PC-9 (cell line): ENCODE measurements at regions not wholly inside any gene's neighbourhood (a gene's known extent, or its start where the extent isn't known, plus 50 kb on each side); places are given as distances from the start of the nearest gene placed in this dataset.

Experiments used
- BruUV-seq: library from RNA; stranded (reverse); fragments of 400-500 nt; replicated peaks from 2 replicates; lab custom pipeline; 2021; lab: Mats Ljungman, UMichigan
- CTCF ChIA-PET: fragments of 300-600 bp; sonication (Branson Sonifier 250); formaldehyde crosslinking; loops from one replicate; lab custom pipeline; 2022; ENCODE audit warnings: antibody characterized with exemption; lab: Charles Lee
- POLR2A ChIA-PET: fragments of 300-600 bp; sonication (Branson Sonifier 250); formaldehyde crosslinking; loops from one replicate; lab custom pipeline; 2022; ENCODE audit warnings: antibody characterized with exemption; ENCODE audit not compliant: unreplicated experiment; lab: Charles Lee
- DNase-seq, 2 experiments: peaks; one replicate each; pipeline versions ENCODE4 v3.0.0 to v3.0.0-alpha.2; 2015 to 2022; ENCODE audit warnings: mixed read lengths in 1 of 2
- H2AFZ ChIP-seq: fragments of 200-600 bp; sonication (generic); 2 replicates; pipeline ENCODE4 v1.8.1; 2017; ENCODE audit warnings: antibody characterized with exemption
- H3F3A ChIP-seq: fragments of 200-600 bp; sonication (generic); 2 replicates; pipeline ENCODE4 v1.8.1; 2017; ENCODE audit warnings: antibody characterized with exemption, mild to moderate bottlenecking, low read depth; ENCODE audit not compliant: insufficient read depth
- H3K27ac ChIP-seq: fragments of 200-600 bp; sonication (generic); 2 replicates; pipeline ENCODE4 v1.6.1; 2016; ENCODE audit warnings: mixed run types
- H3K27me3 ChIP-seq: fragments of 200-600 bp; sonication (generic); 2 replicates; pipeline ENCODE4 v1.6.1; 2016; ENCODE audit warnings: low read depth, mixed run types; ENCODE audit not compliant: insufficient read depth
- H3K36me3 ChIP-seq: fragments of 200-600 bp; sonication (generic); 2 replicates; pipeline ENCODE4 v1.6.1; 2016; ENCODE audit warnings: low read depth, mixed run types
- H3K4me1 ChIP-seq: fragments of 200-600 bp; sonication (generic); replicated peaks from 2 replicates; pipeline ENCODE4 v1.6.1; 2016; ENCODE audit warnings: mixed run types; ENCODE audit not compliant: insufficient read depth
- H3K4me2 ChIP-seq: fragments of 200-600 bp; sonication (generic); 2 replicates; pipeline ENCODE4 v1.6.1; 2017; ENCODE audit warnings: mixed run types
- H3K4me3 ChIP-seq: fragments of 200-600 bp; sonication (generic); 2 replicates; pipeline ENCODE4 v1.6.1; 2016; ENCODE audit warnings: mixed run types
- H3K79me2 ChIP-seq: fragments of 200-600 bp; sonication (generic); 2 replicates; pipeline ENCODE4 v1.6.1; 2017; ENCODE audit warnings: low read depth, mixed run types
- H3K9me2 ChIP-seq: fragments of 200-600 bp; sonication (generic); 2 replicates; pipeline ENCODE4 v1.8.1; 2017; ENCODE audit warnings: mild to moderate bottlenecking; ENCODE audit not compliant: insufficient read depth
- H3K9me3 ChIP-seq: fragments of 200-600 bp; sonication (generic); 2 replicates; pipeline ENCODE4 v1.8.1; 2016; ENCODE audit warnings: low read depth; ENCODE audit not compliant: insufficient read depth
- H4K20me1 ChIP-seq: fragments of 200-600 bp; sonication (generic); 2 replicates; pipeline ENCODE4 v1.8.1; 2017; ENCODE audit not compliant: insufficient read depth
- EZH2 ChIP-seq: fragments of 200-600 bp; sonication (generic); IDR thresholded peaks from 2 replicates; pipeline ENCODE4 v1.8.0; 2017; ENCODE audit warnings: antibody characterized with exemption, low read depth
- intact Hi-C: fragments of 100-400 bp; cut with micrococcal nuclease; formaldehyde crosslinking; loops from one replicate; pipeline ENCODE4 v1.10.0; 2022; ENCODE audit not compliant: unreplicated experiment
- TF ChIP-seq, protein P1 (sequence below): fragments of 200-600 bp; sonication (generic); conservative IDR thresholded peaks from 2 replicates; pipeline ENCODE4 v1.6.1; 2017; ENCODE audit warnings: mixed run types, antibody characterized with exemption, mild to moderate bottlenecking, moderate library complexity

DNA sequence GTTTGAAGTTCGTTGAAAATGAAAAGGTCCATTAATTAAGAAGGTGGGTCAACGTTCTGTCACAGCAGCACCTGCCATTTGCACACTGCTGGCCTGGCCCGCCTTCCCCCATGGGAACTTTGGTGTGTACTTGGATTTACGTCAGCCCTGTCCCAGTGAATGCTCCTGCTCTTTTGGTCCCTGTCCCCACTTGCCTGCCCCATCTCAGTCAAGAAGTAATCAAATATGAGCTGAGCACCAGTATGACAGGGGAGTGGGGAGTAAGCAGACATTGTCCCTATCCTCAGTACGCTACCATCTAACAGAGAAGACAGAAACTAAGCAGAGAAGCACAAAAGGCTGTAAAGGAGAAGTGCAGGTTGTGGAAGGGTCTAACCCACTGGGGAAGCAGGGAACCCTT is 65.1 kb downstream of the SLC4A3 start:
- no peak for DNase-seq
- BruUV-seq, result no TSS peak
- Histone ChIP-seq H3K4me1 (peaks cover 37% of the 10 kb centered on the region), H3F3A (peaks cover 20% of the 10 kb centered on the region), H3K79me2 (no peaks in the 10 kb centered on the region; the same call in 1 of the 2 replicates), H3K27me3 (no peaks in the 10 kb centered on the region), H3K9me2 (no peaks in the 10 kb centered on the region), H2AFZ (no peak overlapping the region), H4K20me1 (no peaks in the 10 kb centered on the region), H3K4me2 (no peak overlapping the region), H3K9me3 (no peaks in the 10 kb centered on the region), H3K27ac (no peak overlapping the region), H3K4me3 (no peak overlapping the region), H3K36me3 (no peaks in the 10 kb centered on the region)
- ChIA-PET CTCF (no interaction called here), POLR2A (no interaction called here)
- TF ChIP-seq, protein P1, sequence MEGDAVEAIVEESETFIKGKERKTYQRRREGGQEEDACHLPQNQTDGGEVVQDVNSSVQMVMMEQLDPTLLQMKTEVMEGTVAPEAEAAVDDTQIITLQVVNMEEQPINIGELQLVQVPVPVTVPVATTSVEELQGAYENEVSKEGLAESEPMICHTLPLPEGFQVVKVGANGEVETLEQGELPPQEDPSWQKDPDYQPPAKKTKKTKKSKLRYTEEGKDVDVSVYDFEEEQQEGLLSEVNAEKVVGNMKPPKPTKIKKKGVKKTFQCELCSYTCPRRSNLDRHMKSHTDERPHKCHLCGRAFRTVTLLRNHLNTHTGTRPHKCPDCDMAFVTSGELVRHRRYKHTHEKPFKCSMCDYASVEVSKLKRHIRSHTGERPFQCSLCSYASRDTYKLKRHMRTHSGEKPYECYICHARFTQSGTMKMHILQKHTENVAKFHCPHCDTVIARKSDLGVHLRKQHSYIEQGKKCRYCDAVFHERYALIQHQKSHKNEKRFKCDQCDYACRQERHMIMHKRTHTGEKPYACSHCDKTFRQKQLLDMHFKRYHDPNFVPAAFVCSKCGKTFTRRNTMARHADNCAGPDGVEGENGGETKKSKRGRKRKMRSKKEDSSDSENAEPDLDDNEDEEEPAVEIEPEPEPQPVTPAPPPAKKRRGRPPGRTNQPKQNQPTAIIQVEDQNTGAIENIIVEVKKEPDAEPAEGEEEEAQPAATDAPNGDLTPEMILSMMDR, result no peak
- no peak for TF ChIP-seq EZH2
- intact Hi-C loops, result no loop called here

DNA sequence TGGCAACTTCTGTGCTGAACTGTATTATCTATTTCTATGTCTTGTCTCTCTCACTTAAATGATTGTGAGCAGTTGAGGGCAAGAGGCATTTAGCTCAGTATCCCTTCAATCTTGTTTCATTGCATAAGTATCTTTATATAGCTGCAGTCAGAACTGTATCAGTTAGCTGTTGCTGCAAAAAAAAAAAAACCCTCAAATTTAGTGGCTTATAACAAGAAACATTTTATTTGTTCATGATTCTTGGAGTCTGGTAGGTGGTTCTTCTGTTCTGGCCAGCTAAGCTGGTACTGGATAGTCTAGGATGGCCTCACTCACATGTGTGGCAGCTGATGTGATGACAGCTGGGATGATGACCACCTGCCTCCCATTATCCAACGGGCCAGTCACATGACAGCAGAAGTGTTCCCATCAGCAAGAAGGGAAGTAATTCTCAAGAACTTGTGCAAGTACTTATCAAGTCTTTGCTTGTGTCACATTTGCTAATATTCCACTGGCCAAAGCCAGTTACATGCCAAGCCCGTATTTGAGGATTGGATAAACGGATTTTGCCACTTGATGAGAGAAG is 67.8 kb downstream of the SLC4A3 start:
- Histone ChIP-seq H3K4me3 (no peak overlapping the region), H3K9me2 (no peaks in the 10 kb centered on the region), H3K4me1 (peaks cover 11% of the 10 kb centered on the region), H3K27ac (no peak overlapping the region), H3K9me3 (no peaks in the 10 kb centered on the region), H2AFZ (no peak overlapping the region), H3F3A (no peaks in the 10 kb centered on the region; the same call in 1 of the 2 replicates), H3K27me3 (no peaks in the 10 kb centered on the region), H3K79me2 (no peaks in the 10 kb centered on the region; the same call in 1 of the 2 replicates), H3K36me3 (no peaks in the 10 kb centered on the region), H3K4me2 (no peak overlapping the region), H4K20me1 (no peaks in the 10 kb centered on the region)
- intact Hi-C loops, result no loop called here
- no TSS peak for BruUV-seq
- ChIA-PET CTCF (interaction anchor here (0.6 kb wide), 1 partner anchor 1606 kb away, joined by 13 read pairs; no protein-coding TSS in a partner anchor), POLR2A (no interaction called here)
- no peak for DNase-seq
- no peak for TF ChIP-seq EZH2
- TF ChIP-seq, protein P1, result no peak

DNA sequence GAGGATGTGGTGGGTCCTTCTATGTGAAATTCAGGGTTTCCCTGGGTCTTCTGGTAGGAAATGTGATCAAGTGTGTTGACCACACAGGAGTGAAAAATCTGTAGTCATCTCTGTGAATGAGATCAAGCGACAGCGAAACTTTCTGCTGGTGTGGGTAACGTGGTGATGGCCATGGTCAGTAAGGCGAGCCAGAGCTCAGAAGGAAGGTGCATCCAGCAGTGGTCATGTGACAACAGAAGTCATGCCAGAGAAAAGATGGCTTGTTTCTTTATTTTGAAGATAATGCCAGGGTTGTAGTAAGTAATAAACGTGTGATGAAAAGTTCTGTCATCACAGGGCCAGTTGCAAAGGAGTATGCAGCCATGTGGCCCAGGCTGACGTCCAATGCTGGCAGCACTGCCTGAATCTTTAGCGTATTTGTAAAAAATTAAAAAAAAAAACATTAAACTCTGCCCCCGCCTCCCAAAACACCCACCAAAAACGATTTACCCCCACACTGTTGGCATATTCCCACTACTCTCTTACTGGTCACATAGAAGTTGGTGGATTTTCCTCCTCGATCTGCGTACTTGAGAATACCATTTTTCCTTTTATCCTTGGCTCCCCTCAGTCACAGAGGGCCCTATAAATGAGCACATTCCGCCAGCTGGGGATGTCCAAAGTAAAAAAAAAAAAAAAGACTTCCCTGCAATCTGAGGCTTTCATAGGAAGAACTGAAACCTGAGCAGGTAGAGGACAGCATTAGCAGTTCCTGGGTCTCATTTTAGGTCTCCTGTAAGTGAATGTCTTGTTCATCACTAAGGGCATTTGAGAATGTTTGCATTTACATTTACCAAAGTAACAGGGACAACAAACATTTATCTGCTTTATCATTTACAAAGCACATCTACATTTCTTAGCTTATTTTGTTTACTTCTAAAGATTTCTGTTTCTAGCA is 70.6 kb downstream of the SLC4A3 start:
- no peaks in the 10 kb centered on the region for H3K79me2 ChIP-seq
- H3K4me1 ChIP-seq, result no peaks in the 10 kb centered on the region
- H3F3A ChIP-seq, result no peaks in the 10 kb centered on the region
- no peaks in the 10 kb centered on the region for H3K9me3 ChIP-seq
- H3K4me2 ChIP-seq, result no peak overlapping the region
- H3K4me3 ChIP-seq, result no peak overlapping the region
- H4K20me1 ChIP-seq, result no peaks in the 10 kb centered on the region
- no peak for DNase-seq
- CTCF ChIA-PET, result no interaction called here
- no peak overlapping the region for H2AFZ ChIP-seq
- intact Hi-C loops, result no loop called here
- POLR2A ChIA-PET, result no interaction called here
- TF ChIP-seq EZH2, result no peak
- TF ChIP-seq, protein P1, result no peak
- no peaks in the 10 kb centered on the region for H3K36me3 ChIP-seq
- H3K27me3 ChIP-seq, result no peaks in the 10 kb centered on the region
- no peaks in the 10 kb centered on the region for H3K9me2 ChIP-seq
- no peak overlapping the region for H3K27ac ChIP-seq
- BruUV-seq, result no TSS peak
